ENCODE measurements at regions not wholly inside any gene's neighbourhood (a gene's known extent, or its start where the extent isn't known, plus 50 kb on each side); places are given as distances from the start of the nearest gene placed in this dataset.

DNA sequence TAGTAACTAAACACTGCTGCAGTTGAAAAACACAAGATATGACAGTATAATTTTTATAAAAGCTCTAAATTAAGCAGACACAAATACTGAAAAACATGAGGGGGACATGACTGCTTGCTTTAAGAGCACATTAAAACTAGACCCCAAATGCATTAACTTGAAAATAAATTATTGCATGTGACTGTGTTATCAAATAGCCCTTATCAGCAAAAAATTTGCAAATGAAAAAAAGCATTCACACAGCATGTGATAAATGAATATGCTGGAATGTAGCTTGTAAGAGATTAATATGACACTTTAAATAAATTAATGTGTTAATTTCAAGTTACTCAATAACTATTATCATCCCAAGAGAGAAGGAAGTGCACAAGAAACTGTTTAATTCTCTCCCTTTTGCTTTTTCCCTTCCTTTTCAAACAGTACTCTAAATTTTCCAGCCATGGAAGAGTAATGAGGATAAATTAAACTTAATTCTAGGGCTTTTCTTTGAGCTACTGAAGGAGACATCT lies 1422.1 kb upstream of the FLRT2 start:
- no peak for TF ChIP-seq POLR2A (IDR thresholded peaks at IDR 0.05)
- TF ChIP-seq, protein P1, sequence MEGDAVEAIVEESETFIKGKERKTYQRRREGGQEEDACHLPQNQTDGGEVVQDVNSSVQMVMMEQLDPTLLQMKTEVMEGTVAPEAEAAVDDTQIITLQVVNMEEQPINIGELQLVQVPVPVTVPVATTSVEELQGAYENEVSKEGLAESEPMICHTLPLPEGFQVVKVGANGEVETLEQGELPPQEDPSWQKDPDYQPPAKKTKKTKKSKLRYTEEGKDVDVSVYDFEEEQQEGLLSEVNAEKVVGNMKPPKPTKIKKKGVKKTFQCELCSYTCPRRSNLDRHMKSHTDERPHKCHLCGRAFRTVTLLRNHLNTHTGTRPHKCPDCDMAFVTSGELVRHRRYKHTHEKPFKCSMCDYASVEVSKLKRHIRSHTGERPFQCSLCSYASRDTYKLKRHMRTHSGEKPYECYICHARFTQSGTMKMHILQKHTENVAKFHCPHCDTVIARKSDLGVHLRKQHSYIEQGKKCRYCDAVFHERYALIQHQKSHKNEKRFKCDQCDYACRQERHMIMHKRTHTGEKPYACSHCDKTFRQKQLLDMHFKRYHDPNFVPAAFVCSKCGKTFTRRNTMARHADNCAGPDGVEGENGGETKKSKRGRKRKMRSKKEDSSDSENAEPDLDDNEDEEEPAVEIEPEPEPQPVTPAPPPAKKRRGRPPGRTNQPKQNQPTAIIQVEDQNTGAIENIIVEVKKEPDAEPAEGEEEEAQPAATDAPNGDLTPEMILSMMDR (IDR thresholded peaks at IDR 0.05): no peak
- TF ChIP-seq POLR2AphosphoS5 (IDR thresholded peaks at IDR 0.05; ENCODE audit: insufficient read depth in 1 of 2, low read depth in 1 of 2): no peak

Data from vagina (tissue), 2 donors.